SIG-M5 treated with dmso at 0.1 percent for 504 hours (cell line): ENCODE measurements at regions not wholly inside any gene's neighbourhood (a gene's known extent, or its start where the extent isn't known, plus 50 kb on each side); places are given as distances from the start of the nearest gene placed in this dataset.
"Not testable (repeated sequence)": the region's sequence is repeated elsewhere in the genome, so short reads cannot be mapped to it uniquely, and the experiment has no call there.

Experiments used
- DNase-seq: peaks from one replicate; lab custom pipeline; 2025; ENCODE audit not compliant: unreplicated experiment; lab: John Stamatoyannopoulos, UW

- DNase-seq: no peak
Observed at GRCh38 chr2:237195396-237196120, 109.9 kb downstream of the COPS8 start.

- DNase-seq: no peak
Observed at GRCh38 chr2:237196409-237196808, 110.7 kb downstream of the COPS8 start.

- no peak for DNase-seq
Observed at GRCh38 chr2:237196866-237197618, 111.4 kb downstream of the COPS8 start.

GRCh38 chr2:237198164-237198855 is 112.6 kb downstream of the COPS8 start:
- DNase-seq: no peak

- no peak for DNase-seq
Observed at GRCh38 chr2:237199082-237199481, 113.4 kb downstream of the COPS8 start.

- no peak for DNase-seq
Observed at GRCh38 chr2:237199577-237199976, 113.9 kb downstream of the COPS8 start.

- no peak for DNase-seq
Observed at GRCh38 chr2:237200462-237200861, 114.8 kb downstream of the COPS8 start.

- DNase-seq: peak; percentile 36
Observed at GRCh38 chr2:237201461-237202287, 116.0 kb downstream of the COPS8 start.

- no peak for DNase-seq
Observed at GRCh38 chr2:237202288-237203030, 116.8 kb downstream of the COPS8 start.

- no peak for DNase-seq
Observed at GRCh38 chr2:237205043-237205541, 119.4 kb downstream of the COPS8 start.

GRCh38 chr2:237205561-237205971 is 119.9 kb downstream of the COPS8 start:
- DNase-seq: no peak

GRCh38 chr2:237207646-237208045 is 122.0 kb downstream of the COPS8 start:
- no peak for DNase-seq

GRCh38 chr2:237208373-237209260 is 122.9 kb downstream of the COPS8 start:
- DNase-seq: no peak

GRCh38 chr2:237209885-237210284 is 124.2 kb downstream of the COPS8 start:
- no peak for DNase-seq

- DNase-seq: no peak
Observed at GRCh38 chr2:237210297-237210696, 124.6 kb downstream of the COPS8 start.

GRCh38 chr2:237210763-237211162 is 125.1 kb downstream of the COPS8 start:
- no peak for DNase-seq

GRCh38 chr2:237212356-237213279 is 126.9 kb downstream of the COPS8 start:
- DNase-seq: not testable (repeated sequence)
